HepG2 (cell line): ENCODE measurements at regions not wholly inside any gene's neighbourhood (a gene's known extent, or its start where the extent isn't known, plus 50 kb on each side); places are given as distances from the start of the nearest gene placed in this dataset.
A peak's percentile ranks its signal among the peaks of the same experiment; 100 is the strongest.

ENCODE experiments used
- ATAC-seq: fragments of 200-7000 bp; cut with Tn5 transposase; 3 replicates; pipeline ENCODE4 v1.9.1; 2020; ENCODE audit warnings: mild to moderate bottlenecking, moderate library complexity
- BruUV-seq: library from RNA; stranded (reverse); fragments of 400-500 nt; replicated peaks from 2 replicates; lab custom pipeline; 2021; lab: Mats Ljungman, UMichigan
- CTCF ChIA-PET: fragments of 300-600 bp; formaldehyde crosslinking; extraction: SDS; loops from one replicate; lab custom pipeline; 2021; ENCODE audit warnings: low total read pairs, inconsistent platforms, low intra/inter-chr PET ratio; lab: Yijun Ruan, JAX
- POLR2A ChIA-PET: fragments of 350-600 bp; sonication (Branson Sonifier 250); formaldehyde crosslinking; loops from one replicate; lab custom pipeline; 2020; ENCODE audit warnings: antibody characterized with exemption, inconsistent platforms; lab: Yijun Ruan, JAX
- DNase-seq: peaks from one replicate; pipeline ENCODE4 v3.0.0-alpha.2; 2015; ENCODE audit warnings: low spot score
- FAIRE-seq: peaks from 3 replicates; lab custom pipeline; 2011; peaks lifted over from hg19 to GRCh38; lab: Jason Lieb, UNC
- H2AFZ ChIP-seq: one replicate; pipeline ENCODE4 v1.6.1; 2011; ENCODE audit warnings: low read length, inconsistent platforms
- H3K27ac ChIP-seq: fragments of 300-600 bp; 3 replicates; pipeline ENCODE4 v1.8.0; 2011; ENCODE audit warnings: mixed run types, mild to moderate bottlenecking, mixed read lengths, low read length, inconsistent platforms; ENCODE audit not compliant: insufficient read depth; ENCODE audit errors: extremely low read length
- H3K27me3 ChIP-seq, 2 experiments: fragments of 200-600 bp in 1 of 2; 2 replicates in 1 of 2; 3 replicates in 1 of 2; pipeline versions ENCODE4 v1.6.0 to v1.8.0; 2011; ENCODE audit warnings: low read length in 2 of 2, mild to moderate bottlenecking in 2 of 2, moderate library complexity in 2 of 2, inconsistent platforms in 1 of 2; ENCODE audit not compliant: insufficient read depth in 2 of 2, control insufficient read depth in 1 of 2
- H3K36me3 ChIP-seq, 2 experiments: fragments of 200-600 bp in 1 of 2; replicated peaks in 1 of 2; 2 replicates in 1 of 2; 3 replicates in 1 of 2; pipeline versions ENCODE4 v1.5.1 to v1.8.0; 2011; ENCODE audit warnings: low read length in 2 of 2, inconsistent platforms in 1 of 2; ENCODE audit not compliant: insufficient read depth in 2 of 2, control insufficient read depth in 1 of 2
- H3K4me1 ChIP-seq: 2 replicates; pipeline ENCODE4 v1.5.1; 2012; ENCODE audit warnings: low read length, inconsistent platforms; ENCODE audit not compliant: insufficient read depth
- H3K4me2 ChIP-seq: 2 replicates; pipeline ENCODE4 v1.6.0; 2011; ENCODE audit warnings: low read depth, low read length, inconsistent platforms
- H3K4me3 ChIP-seq, 3 experiments: fragments of 200-600 bp in 1 of 3; sonication (generic), shearing (Covaris generic) in 1 of 3; replicated peaks in 1 of 3; 2 replicates each; pipeline ENCODE4 v1.5.1; 2011 to 2016; ENCODE audit warnings: low read length in 3 of 3, inconsistent platforms in 2 of 3, low read depth in 2 of 3, mild to moderate bottlenecking in 2 of 3, control low read depth in 1 of 3, mixed read lengths in 1 of 3; ENCODE audit not compliant: insufficient read depth in 1 of 3
- H3K79me2 ChIP-seq: one replicate; pipeline ENCODE4 v1.6.1; 2011; ENCODE audit warnings: low read length, inconsistent platforms; ENCODE audit not compliant: insufficient read depth
- H3K9ac ChIP-seq: 2 replicates; pipeline ENCODE4 v1.6.0; 2011; ENCODE audit warnings: mild to moderate bottlenecking, low read depth, low read length, inconsistent platforms; ENCODE audit not compliant: insufficient read depth
- H3K9me3 ChIP-seq: 2 replicates; pipeline ENCODE4 v1.5.1; 2012; ENCODE audit warnings: mild to moderate bottlenecking, low read length
- H4K20me1 ChIP-seq: 2 replicates; pipeline ENCODE4 v1.6.0; 2011; ENCODE audit warnings: inconsistent platforms, mild to moderate bottlenecking, low read length, moderate library complexity; ENCODE audit not compliant: insufficient read depth
- ELF3 ChIP-seq: IDR thresholded peaks from 2 replicates; pipeline ENCODE4 v1.6.1; 2016; ENCODE audit warnings: missing genetic modification reagents, missing compliant biosample characterization
- FOXK1 ChIP-seq: sonication (generic); formaldehyde crosslinking; IDR thresholded peaks from 2 replicates; pipeline ENCODE4 v1.4.0; 2020; ENCODE audit warnings: low read depth, missing genetic modification reagents, borderline replicate concordance
- HNRNPH1 ChIP-seq: fragments of 200-400 bp; formaldehyde crosslinking; optimal IDR thresholded peaks from 2 replicates; pipeline ENCODE3; 2017; ENCODE audit warnings: mild to moderate bottlenecking, low read depth, low read length
- NPAS2 ChIP-seq: sonication (generic); formaldehyde crosslinking; IDR thresholded peaks from 2 replicates; pipeline ENCODE4 v1.8.0; 2022; ENCODE audit warnings: mild to moderate bottlenecking, missing genetic modification reagents, borderline replicate concordance
- NR3C1 ChIP-seq: sonication (generic); formaldehyde crosslinking; IDR thresholded peaks from 2 replicates; pipeline ENCODE4 v1.4.0; 2020; ENCODE audit warnings: missing genetic modification reagents
- PPARG ChIP-seq: conservative IDR thresholded peaks from 2 replicates; pipeline ENCODE4 v1.6.1; 2016; ENCODE audit warnings: missing biosample characterization, missing genetic modification reagents
- SOX13 ChIP-seq, 3 experiments: fragments of 450-650 bp in 1 of 3; sonication (generic) in 1 of 3; formaldehyde crosslinking in 1 of 3; IDR thresholded peaks in 2 of 3; conservative IDR thresholded peaks in 1 of 3; 2 replicates each; pipeline versions ENCODE4 v1.5.0 to v1.6.1; 2016 to 2020; ENCODE audit warnings: antibody characterized with exemption in 1 of 3, mild to moderate bottlenecking in 1 of 3, missing compliant biosample characterization in 1 of 3, missing genetic modification reagents in 1 of 3, moderate library complexity in 1 of 3
- TARDBP ChIP-seq: sonication (generic); formaldehyde crosslinking; IDR thresholded peaks from 2 replicates; pipeline ENCODE4 v1.8.0; 2022; ENCODE audit warnings: mild to moderate bottlenecking, missing genetic modification reagents
- ZBTB21 ChIP-seq: sonication (generic); formaldehyde crosslinking; IDR thresholded peaks from 2 replicates; pipeline ENCODE4 v1.4.0; 2020; ENCODE audit warnings: missing genetic modification reagents
- ZFYVE20 ChIP-seq: sonication (generic); formaldehyde crosslinking; IDR thresholded peaks from 2 replicates; pipeline ENCODE4 v1.8.0; 2023; ENCODE audit warnings: low read depth, mild to moderate bottlenecking, moderate library complexity, missing genetic modification reagents, borderline replicate concordance
- ZNF234 ChIP-seq: sonication (generic); formaldehyde crosslinking; conservative IDR thresholded peaks from 2 replicates; pipeline ENCODE4 v1.5.1; 2020; ENCODE audit warnings: mild to moderate bottlenecking, missing genetic modification reagents
- ZNF33A ChIP-seq: sonication (generic); formaldehyde crosslinking; IDR thresholded peaks from 2 replicates; pipeline ENCODE4 v1.5.1; 2020; ENCODE audit warnings: missing genetic modification reagents, mild to moderate bottlenecking, moderate library complexity, borderline replicate concordance
- ZNF777 ChIP-seq: sonication (generic); formaldehyde crosslinking; IDR thresholded peaks from 2 replicates; pipeline ENCODE4 v1.4.0; 2020; ENCODE audit warnings: missing genetic modification reagents
- WGBS: methylation state at CpG from one replicate; pipeline ENCODE4 v1.1.6; 2017; ENCODE audit warnings: low lambda C conversion rate; 5-methylcytosine and 5-hydroxymethylcytosine counted together
- in situ Hi-C: cut with HindIII; loops from 2 replicates; pipeline ENCODE4 v1.10.0; 2017; ENCODE audit warnings: low pct_unique_long_range_greater_than_20kb; ENCODE audit not compliant: extremely low pct_ligation_motif_present
- intact Hi-C: fragments of 100-400 bp; cut with micrococcal nuclease; formaldehyde crosslinking; loops from one replicate; pipeline ENCODE4 v1.10.0; 2022; ENCODE audit not compliant: unreplicated experiment
- TF ChIP-seq, protein P1 (sequence below): sonication (generic); formaldehyde crosslinking; IDR thresholded peaks from 2 replicates; pipeline ENCODE4 v1.4.0; 2020; ENCODE audit warnings: missing genetic modification reagents
- TF ChIP-seq, protein P2 (sequence below): sonication (generic); formaldehyde crosslinking; IDR thresholded peaks from 2 replicates; pipeline ENCODE4 v1.8.0; 2022; ENCODE audit warnings: low read depth, missing genetic modification reagents
- TF ChIP-seq, protein P3 (sequence below): sonication (generic); formaldehyde crosslinking; IDR thresholded peaks from 2 replicates; pipeline ENCODE4 v1.5.0; 2020; ENCODE audit warnings: missing genetic modification reagents

DNA sequence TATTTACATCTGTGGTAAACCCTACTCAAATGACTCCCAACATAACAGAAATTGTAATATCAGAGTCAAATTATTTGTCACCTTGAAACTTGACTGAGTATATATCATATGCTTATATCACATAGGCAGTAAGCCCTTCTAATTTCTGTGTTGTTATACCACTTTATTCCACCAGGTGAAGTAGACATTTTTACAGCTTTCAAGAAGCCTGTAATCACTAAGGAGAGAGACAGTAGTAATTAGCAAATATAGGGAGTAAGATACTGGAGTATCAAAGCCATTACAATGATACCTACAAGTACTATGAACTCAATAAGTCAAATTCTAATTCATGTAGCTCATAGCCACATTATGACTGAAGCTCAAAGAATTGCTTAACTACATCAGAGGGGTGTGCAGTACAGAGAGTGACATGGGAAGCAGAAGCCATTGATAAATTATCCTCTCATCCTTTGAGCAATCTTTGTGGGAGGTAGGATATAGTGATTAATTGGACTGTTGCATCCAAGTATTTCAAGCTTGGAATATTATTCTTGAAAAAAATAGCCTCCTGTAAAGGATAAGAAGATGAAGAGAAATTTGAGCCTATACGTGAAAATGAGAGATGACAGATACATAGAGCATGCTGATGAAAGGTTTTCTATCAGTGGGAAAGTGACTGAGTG, 1005.9 kb downstream of the ZPLD1 start:
- Histone ChIP-seq H3K79me2 (no peaks in the 10 kb centered on the region), H3K27ac (no peak overlapping the region), H3K4me2 (no peak overlapping the region), H3K4me3 (no peak overlapping the region), H2AFZ (no peak overlapping the region), H3K9ac (no peak overlapping the region), H3K27me3 (no peaks in the 10 kb centered on the region), H3K36me3 (no peaks in the 10 kb centered on the region), H3K9me3 (peaks cover 29% of the 10 kb centered on the region), H4K20me1 (no peaks in the 10 kb centered on the region), H3K4me1 (0 out of 2 replicates have a peak, but pooled peaks cover 10% of the 10 kb centered on the region)
- 47% methylated on average over 1 of the region's 1 CpG for WGBS
- BruUV-seq = no TSS peak
- in situ Hi-C loops (no loop called here), intact Hi-C loops (no loop called here)
- CTCF ChIA-PET = no interaction called here
- POLR2A ChIA-PET = no interaction called here
- TF ChIP-seq, protein P1, sequence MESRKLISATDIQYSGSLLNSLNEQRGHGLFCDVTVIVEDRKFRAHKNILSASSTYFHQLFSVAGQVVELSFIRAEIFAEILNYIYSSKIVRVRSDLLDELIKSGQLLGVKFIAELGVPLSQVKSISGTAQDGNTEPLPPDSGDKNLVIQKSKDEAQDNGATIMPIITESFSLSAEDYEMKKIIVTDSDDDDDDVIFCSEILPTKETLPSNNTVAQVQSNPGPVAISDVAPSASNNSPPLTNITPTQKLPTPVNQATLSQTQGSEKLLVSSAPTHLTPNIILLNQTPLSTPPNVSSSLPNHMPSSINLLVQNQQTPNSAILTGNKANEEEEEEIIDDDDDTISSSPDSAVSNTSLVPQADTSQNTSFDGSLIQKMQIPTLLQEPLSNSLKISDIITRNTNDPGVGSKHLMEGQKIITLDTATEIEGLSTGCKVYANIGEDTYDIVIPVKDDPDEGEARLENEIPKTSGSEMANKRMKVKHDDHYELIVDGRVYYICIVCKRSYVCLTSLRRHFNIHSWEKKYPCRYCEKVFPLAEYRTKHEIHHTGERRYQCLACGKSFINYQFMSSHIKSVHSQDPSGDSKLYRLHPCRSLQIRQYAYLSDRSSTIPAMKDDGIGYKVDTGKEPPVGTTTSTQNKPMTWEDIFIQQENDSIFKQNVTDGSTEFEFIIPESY (CRISPR knock-in tag) = no peak
- TF ChIP-seq HNRNPH1 (no peak), ZNF234 (CRISPR knock-in tag) (no peak), ZBTB21 (CRISPR knock-in tag) (no peak), ELF3 (no peak), TARDBP (CRISPR knock-in tag) (no peak), PPARG (CRISPR knock-in tag) (no peak), ZFYVE20 (CRISPR knock-in tag) (no peak), NR3C1 (CRISPR knock-in tag) (no peak), ZNF777 (CRISPR knock-in tag) (no peak), FOXK1 (CRISPR knock-in tag) (no peak), ZNF33A (CRISPR knock-in tag) (no peak), NPAS2 (CRISPR knock-in tag) (no peak), SOX13 (IDR thresholded peaks at IDR 0.05) (no peak), SOX13 (CRISPR knock-in tag; conservative IDR thresholded peaks at IDR 0.05 in 1 of 2, IDR thresholded peaks at IDR 0.05 in 1 of 2) (no peak)
- TF ChIP-seq, protein P2, sequence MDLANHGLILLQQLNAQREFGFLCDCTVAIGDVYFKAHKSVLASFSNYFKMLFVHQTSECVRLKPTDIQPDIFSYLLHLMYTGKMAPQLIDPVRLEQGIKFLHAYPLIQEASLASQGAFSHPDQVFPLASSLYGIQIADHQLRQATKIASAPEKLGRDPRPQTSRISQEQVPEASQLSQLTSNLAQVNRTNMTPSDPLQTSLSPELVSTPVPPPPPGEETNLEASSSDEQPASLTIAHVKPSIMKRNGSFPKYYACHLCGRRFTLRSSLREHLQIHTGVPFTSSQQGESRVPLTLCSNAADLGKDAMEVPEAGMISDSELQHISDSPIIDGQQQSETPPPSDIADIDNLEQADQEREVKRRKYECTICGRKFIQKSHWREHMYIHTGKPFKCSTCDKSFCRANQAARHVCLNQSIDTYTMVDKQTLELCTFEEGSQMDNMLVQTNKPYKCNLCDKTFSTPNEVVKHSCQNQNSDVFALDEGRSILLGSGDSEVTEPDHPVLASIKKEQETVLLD = no peak
- TF ChIP-seq, protein P3, sequence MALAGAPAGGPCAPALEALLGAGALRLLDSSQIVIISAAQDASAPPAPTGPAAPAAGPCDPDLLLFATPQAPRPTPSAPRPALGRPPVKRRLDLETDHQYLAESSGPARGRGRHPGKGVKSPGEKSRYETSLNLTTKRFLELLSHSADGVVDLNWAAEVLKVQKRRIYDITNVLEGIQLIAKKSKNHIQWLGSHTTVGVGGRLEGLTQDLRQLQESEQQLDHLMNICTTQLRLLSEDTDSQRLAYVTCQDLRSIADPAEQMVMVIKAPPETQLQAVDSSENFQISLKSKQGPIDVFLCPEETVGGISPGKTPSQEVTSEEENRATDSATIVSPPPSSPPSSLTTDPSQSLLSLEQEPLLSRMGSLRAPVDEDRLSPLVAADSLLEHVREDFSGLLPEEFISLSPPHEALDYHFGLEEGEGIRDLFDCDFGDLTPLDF (CRISPR knock-in tag) = no peak
- no peak for DNase-seq
- no peak for FAIRE-seq
- ATAC-seq = peak; percentile 71
